Lung (tissue), 11 donors: ENCODE measurements at regions not wholly inside any gene's neighbourhood (a gene's known extent, or its start where the extent isn't known, plus 50 kb on each side); places are given as distances from the start of the nearest gene placed in this dataset.

Experiments
- ATAC-seq: fragments of 200-7000 bp; cut with Tn5 transposase; one replicate; pipeline ENCODE4 v1.9.1; 2020; ENCODE audit warnings: moderate number of reproducible peaks; ENCODE audit not compliant: insufficient read depth, low FRiP score
- DNase-seq, 3 donors: peaks; one replicate each; pipeline ENCODE4 v3.0.0-alpha.2; 2013 to 2017
- H3K27ac ChIP-seq, 2 donors: one replicate each; pipeline ENCODE4 v1.5.1; 2013; ENCODE audit warnings: mild to moderate bottlenecking in 2 of 2, moderate library complexity in 2 of 2, control low read depth in 1 of 2, inconsistent platforms in 1 of 2, low read depth in 1 of 2, low read length in 1 of 2
- H3K27me3 ChIP-seq, 3 donors: one replicate each; pipeline ENCODE4 v1.5.1; 2013; ENCODE audit warnings: low read length in 2 of 3; ENCODE audit not compliant: control insufficient read depth in 3 of 3, insufficient read depth in 3 of 3
- H3K36me3 ChIP-seq, 4 donors: one replicate each; pipeline ENCODE4 v1.5.1; 2013; ENCODE audit warnings: low read length in 4 of 4, mild to moderate bottlenecking in 1 of 4, moderate library complexity in 1 of 4; ENCODE audit not compliant: control insufficient read depth in 4 of 4, insufficient read depth in 4 of 4
- H3K4me1 ChIP-seq, 5 donors: one replicate each; pipeline ENCODE4 v1.5.1; 2013; ENCODE audit warnings: low read length in 5 of 5, mild to moderate bottlenecking in 2 of 5, moderate library complexity in 1 of 5; ENCODE audit not compliant: control insufficient read depth in 5 of 5, insufficient read depth in 5 of 5
- H3K4me3 ChIP-seq: one replicate; pipeline ENCODE4 v1.5.1; 2013; ENCODE audit warnings: mild to moderate bottlenecking, control low read depth, moderate library complexity
- H3K9ac ChIP-seq, 2 donors: one replicate each; pipeline ENCODE4 v1.5.1; 2013; ENCODE audit warnings: low read length in 2 of 2, control low read depth in 1 of 2; ENCODE audit not compliant: insufficient read depth in 1 of 2
- H3K9me3 ChIP-seq, 4 donors: one replicate each; pipeline ENCODE4 v1.5.1; 2013; ENCODE audit warnings: low read length in 3 of 4, mild to moderate bottlenecking in 1 of 4, moderate library complexity in 1 of 4; ENCODE audit not compliant: control insufficient read depth in 4 of 4, insufficient read depth in 3 of 4
- WGBS, 2 donors: extraction: QIAGEN DNeasy Blood & Tissue Kit; methylation state at CpG; one replicate each; pipeline ENCODE4 v1.1.7; 2013; 5-methylcytosine and 5-hydroxymethylcytosine counted together
- TF ChIP-seq, protein P1 (sequence below): IDR thresholded peaks from 2 replicates; pipeline ENCODE4 v1.5.1; 2012; ENCODE audit warnings: mild to moderate bottlenecking; ENCODE audit errors: control extremely low read depth, extremely low read depth
- donor health status: control.
- donor health status: control.
- donor health status: Bipolar disorder and iron deficiency.
- donor health status: healthy.
- donor health status: DM: yes; HTN: yes; CAD: no.

DNA sequence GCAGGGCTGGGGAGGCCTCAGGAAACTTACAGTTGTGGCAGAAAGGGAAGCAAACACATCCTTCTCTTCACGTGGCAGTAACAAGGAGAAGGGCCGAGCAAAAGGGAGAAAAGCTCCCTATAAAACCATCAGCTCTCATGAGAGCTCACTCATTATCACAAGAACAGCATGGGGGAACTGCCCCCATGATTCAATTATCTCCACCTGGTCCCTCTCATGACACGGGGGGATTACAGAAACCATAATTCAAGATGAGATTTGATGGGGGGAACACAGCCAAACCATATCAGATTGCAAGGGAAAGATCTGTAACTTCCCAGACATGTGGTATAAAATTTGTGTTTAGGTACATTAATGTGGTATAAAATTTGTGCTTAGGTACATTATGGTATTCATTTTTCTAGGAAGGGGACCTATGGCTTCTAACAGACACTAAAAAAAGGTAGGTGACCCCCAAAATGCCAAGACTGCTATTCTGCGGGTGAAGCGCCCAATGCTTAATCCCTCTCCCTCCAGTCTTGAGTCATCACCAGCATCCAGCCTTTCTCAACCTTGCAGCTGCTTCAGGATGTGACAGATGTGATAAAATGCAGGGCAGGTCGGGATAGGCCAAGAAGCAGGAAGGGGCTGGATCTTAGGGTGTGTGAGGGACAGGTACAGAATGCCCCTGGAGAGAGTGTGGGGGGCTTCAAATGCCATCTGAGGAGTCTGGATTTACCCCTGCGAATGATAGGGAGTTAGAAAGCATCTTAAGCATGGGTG, 57.7 kb upstream of the AMPD3 start:
- Histone ChIP-seq H3K4me1 (peaks cover 0 to 21% (median 0%) of the 10 kb centered on the region in 5 donors), H3K27me3 (no peaks in the 10 kb centered on the region), H3K4me3 (no peak overlapping the region), H3K36me3 (no peaks in the 10 kb centered on the region), H3K27ac (no peak overlapping the region), H3K9me3 (no peaks in the 10 kb centered on the region), H3K9ac (no peak overlapping the region)
- TF ChIP-seq, protein P1, sequence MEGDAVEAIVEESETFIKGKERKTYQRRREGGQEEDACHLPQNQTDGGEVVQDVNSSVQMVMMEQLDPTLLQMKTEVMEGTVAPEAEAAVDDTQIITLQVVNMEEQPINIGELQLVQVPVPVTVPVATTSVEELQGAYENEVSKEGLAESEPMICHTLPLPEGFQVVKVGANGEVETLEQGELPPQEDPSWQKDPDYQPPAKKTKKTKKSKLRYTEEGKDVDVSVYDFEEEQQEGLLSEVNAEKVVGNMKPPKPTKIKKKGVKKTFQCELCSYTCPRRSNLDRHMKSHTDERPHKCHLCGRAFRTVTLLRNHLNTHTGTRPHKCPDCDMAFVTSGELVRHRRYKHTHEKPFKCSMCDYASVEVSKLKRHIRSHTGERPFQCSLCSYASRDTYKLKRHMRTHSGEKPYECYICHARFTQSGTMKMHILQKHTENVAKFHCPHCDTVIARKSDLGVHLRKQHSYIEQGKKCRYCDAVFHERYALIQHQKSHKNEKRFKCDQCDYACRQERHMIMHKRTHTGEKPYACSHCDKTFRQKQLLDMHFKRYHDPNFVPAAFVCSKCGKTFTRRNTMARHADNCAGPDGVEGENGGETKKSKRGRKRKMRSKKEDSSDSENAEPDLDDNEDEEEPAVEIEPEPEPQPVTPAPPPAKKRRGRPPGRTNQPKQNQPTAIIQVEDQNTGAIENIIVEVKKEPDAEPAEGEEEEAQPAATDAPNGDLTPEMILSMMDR, result no peak
- ATAC-seq (no peak), DNase-seq (no peak)
- WGBS, 2 donors, result 76 to 84% methylated on average over 7 of the region's 7 CpGs

DNA sequence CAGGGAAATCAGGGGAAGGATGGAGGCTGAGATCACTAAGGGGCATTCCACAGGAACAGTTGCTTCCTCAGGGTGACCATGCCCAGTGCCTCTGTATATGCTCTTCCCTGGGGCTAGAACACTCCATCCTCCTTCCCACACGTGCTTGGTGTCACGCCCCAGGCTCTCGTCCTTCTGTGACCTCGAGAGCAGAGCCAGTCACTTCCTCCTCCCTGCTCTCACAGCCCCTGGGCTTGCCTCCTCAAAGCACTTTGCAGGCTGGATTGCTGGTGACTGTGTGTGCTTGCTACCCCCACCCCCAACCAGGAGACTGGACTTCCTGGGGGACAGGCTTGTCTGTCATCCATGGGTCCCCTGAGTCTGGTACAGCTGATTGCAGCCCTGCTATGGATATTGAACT, 56.5 kb upstream of the AMPD3 start:
- Histone ChIP-seq H3K9ac (no peak overlapping the region), H3K4me1 (peaks cover 0 to 21% (median 0%) of the 10 kb centered on the region in 5 donors), H3K36me3 (no peaks in the 10 kb centered on the region), H3K27me3 (no peaks in the 10 kb centered on the region), H3K4me3 (no peak overlapping the region), H3K27ac (no peak overlapping the region), H3K9me3 (no peaks in the 10 kb centered on the region)
- DNase-seq (no peak), ATAC-seq (no peak)
- TF ChIP-seq, protein P1, result no peak
- WGBS, 2 donors, result 8 to 10% methylated on average over 4 of the region's 4 CpGs

DNA sequence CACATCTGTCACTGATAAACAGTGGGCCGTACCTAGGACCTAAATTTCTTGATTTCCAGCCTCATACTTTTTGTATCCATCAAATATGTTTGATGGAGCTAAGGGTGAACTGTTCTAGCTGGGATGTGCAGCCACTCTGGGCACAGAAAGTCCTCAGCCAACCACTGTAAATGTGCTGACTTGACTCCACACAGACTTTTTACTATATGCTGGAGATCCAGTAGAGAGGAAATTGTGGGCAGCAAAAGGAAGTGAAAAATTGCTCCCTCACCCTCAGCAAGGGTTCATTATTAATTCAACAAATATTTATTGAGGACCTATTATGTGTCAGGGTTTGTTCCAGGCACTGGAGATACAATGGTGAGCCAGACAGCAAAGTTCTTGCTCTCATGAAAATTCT, 54.2 kb upstream of the AMPD3 start:
- Histone ChIP-seq H3K4me1 (peaks cover 0 to 14% (median 0%) of the 10 kb centered on the region in 5 donors), H3K9ac (no peak overlapping the region), H3K36me3 (no peaks in the 10 kb centered on the region), H3K27me3 (no peaks in the 10 kb centered on the region), H3K4me3 (no peak overlapping the region), H3K27ac (no peak overlapping the region), H3K9me3 (no peaks in the 10 kb centered on the region)
- no peak for ATAC-seq
- 80 to 83% methylated on average over 1 of the region's 1 CpG for WGBS, 2 donors
- no peak for DNase-seq
- TF ChIP-seq, protein P1, result no peak

DNA sequence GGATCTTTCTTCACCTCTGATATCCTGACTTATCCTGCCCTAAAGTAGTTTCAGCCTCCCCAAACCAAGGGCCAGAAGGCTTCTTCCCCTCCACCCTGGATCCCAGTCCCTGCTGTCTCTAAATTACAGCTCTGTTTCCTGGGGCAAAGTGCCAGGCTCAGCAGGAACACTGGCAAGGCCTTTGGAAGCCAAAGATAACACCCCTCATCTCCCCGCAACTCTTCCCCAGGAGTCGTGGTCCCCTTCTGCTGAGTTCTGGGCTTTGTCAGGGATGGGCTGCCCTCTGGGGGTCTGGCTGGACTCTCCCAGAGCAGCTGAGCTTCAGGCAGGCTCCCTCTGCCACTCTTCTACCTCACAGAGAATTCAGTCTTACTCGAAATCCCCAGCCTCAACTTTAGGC, 53.8 kb upstream of the AMPD3 start:
- ATAC-seq, result no peak

More for the DNA sequence above, 53.8 kb upstream of the AMPD3 start:
- no peak overlapping the region for H3K4me3 ChIP-seq
- H3K9me3 ChIP-seq, result no peaks in the 10 kb centered on the region
- no peak overlapping the region for H3K9ac ChIP-seq
- peaks cover 0 to 14% (median 0%) of the 10 kb centered on the region in 5 donors for H3K4me1 ChIP-seq
- no peak overlapping the region for H3K27ac ChIP-seq
- no peaks in the 10 kb centered on the region for H3K27me3 ChIP-seq
- TF ChIP-seq, protein P1, result no peak
- DNase-seq, result no peak
- no peaks in the 10 kb centered on the region for H3K36me3 ChIP-seq
- WGBS, 2 donors, result 70 to 72% methylated on average over 3 of the region's 3 CpGs
